HCT116 (cell line): ENCODE measurements at regions not wholly inside any gene's neighbourhood (a gene's known extent, or its start where the extent isn't known, plus 50 kb on each side); places are given as distances from the start of the nearest gene placed in this dataset.
"Not testable (repeated sequence)": the region's sequence is repeated elsewhere in the genome, so short reads cannot be mapped to it uniquely, and the experiment has no call there.

Experiments used
- ATAC-seq: fragments of 200-7000 bp; cut with Tn5 transposase; 2 replicates; pipeline ENCODE4 v1.9.1; 2020; ENCODE audit warnings: mild to moderate bottlenecking, moderate library complexity
- BruUV-seq: library from RNA; stranded (reverse); fragments of 400-500 nt; replicated peaks from 2 replicates; lab custom pipeline; 2021; lab: Mats Ljungman, UMichigan
- CTCF ChIA-PET: fragments of 300-600 bp; sonication (Branson Sonifier 250); formaldehyde crosslinking; loops from one replicate; lab custom pipeline; 2021; ENCODE audit warnings: antibody characterized with exemption; lab: Charles Lee
- POLR2A ChIA-PET: fragments of 300-600, 350-600 bp; sonication (Branson Sonifier 250); formaldehyde crosslinking; loops from one replicate; lab custom pipeline; 2021; ENCODE audit warnings: antibody characterized with exemption; lab: Charles Lee
- RAD21 ChIA-PET, 2 experiments: fragments of 300-600 bp; sonication (Branson Sonifier 250); formaldehyde crosslinking; loops; one replicate each; lab custom pipeline; 2023; ENCODE audit warnings: low total read pairs in 2 of 2; ENCODE audit not compliant: uncharacterized antibody in 2 of 2, unreplicated experiment in 2 of 2, low non-redundant PET in 1 of 2; lab: Charles Lee
- DNase-seq: peaks from one replicate; pipeline ENCODE4 v3.0.0-alpha.2; 2010; ENCODE audit warnings: low read depth, low spot score
- H2AFZ ChIP-seq: fragments of 200-600 bp; shearing (Covaris generic), sonication (generic); 2 replicates; pipeline ENCODE4 v1.6.1; 2017; ENCODE audit warnings: low read depth, mixed run types, mixed read lengths, antibody characterized with exemption, low read length; ENCODE audit not compliant: poor library complexity, severe bottlenecking
- H3K27ac ChIP-seq: 2 replicates; pipeline ENCODE4 v1.5.1; 2012; ENCODE audit warnings: low read depth, low read length
- H3K27me3 ChIP-seq: fragments of 200-600 bp; sonication (generic); 2 replicates; pipeline ENCODE4 v1.6.1; 2016; ENCODE audit warnings: mixed run types, low read length, mixed read lengths; ENCODE audit not compliant: insufficient read depth
- H3K36me3 ChIP-seq, 2 experiments: fragments of 200-500 bp in 1 of 2; fragments of 200-600 bp in 1 of 2; sonication (Bioruptor generic) in 1 of 2; sonication (generic) in 1 of 2; 2 replicates each; pipeline versions ENCODE4 v1.5.1 to v1.6.1; 2014 to 2016; ENCODE audit warnings: low read length in 2 of 2, inconsistent platforms in 1 of 2, mixed read lengths in 1 of 2, mixed run types in 1 of 2; ENCODE audit not compliant: insufficient read depth in 2 of 2, control insufficient read depth in 1 of 2
- H3K4me1 ChIP-seq, 2 experiments: fragments of 200-600 bp in 1 of 2; sonication (generic) in 1 of 2; 2 replicates each; pipeline versions ENCODE4 v1.5.1 to v1.6.1; 2012 to 2017; ENCODE audit warnings: low read length in 2 of 2, inconsistent platforms in 1 of 2, mild to moderate bottlenecking in 1 of 2, mixed read lengths in 1 of 2, mixed run types in 1 of 2, moderate library complexity in 1 of 2; ENCODE audit not compliant: insufficient read depth in 2 of 2, control insufficient read depth in 1 of 2
- H3K4me2 ChIP-seq: fragments of 200-600 bp; sonication (generic); 2 replicates; pipeline ENCODE4 v1.6.1; 2017; ENCODE audit warnings: mixed run types, low read length, mixed read lengths
- H3K4me3 ChIP-seq, 2 experiments: fragments of 200-600 bp in 1 of 2; sonication (generic) in 1 of 2; replicated peaks in 1 of 2; 2 replicates each; pipeline ENCODE4 v1.5.1; 2011 to 2016; ENCODE audit warnings: low read length in 2 of 2, control low read depth in 1 of 2, low read depth in 1 of 2, mild to moderate bottlenecking in 1 of 2, mixed read lengths in 1 of 2, mixed run types in 1 of 2
- H3K79me2 ChIP-seq: fragments of 200-600 bp; sonication (generic); 2 replicates; pipeline ENCODE4 v1.6.1; 2017; ENCODE audit warnings: mild to moderate bottlenecking, mixed run types, low read length, moderate library complexity, mixed read lengths; ENCODE audit not compliant: insufficient read depth
- H3K9ac ChIP-seq: fragments of 200-600 bp; sonication (generic); 2 replicates; pipeline ENCODE4 v1.6.1; 2016; ENCODE audit warnings: low read length, mixed read lengths
- H3K9me2 ChIP-seq: fragments of 200-600 bp; sonication (generic), shearing (Covaris generic); 2 replicates; pipeline ENCODE4 v1.6.1; 2017; ENCODE audit warnings: mixed run types, mild to moderate bottlenecking, moderate library complexity; ENCODE audit not compliant: insufficient read depth
- H3K9me3 ChIP-seq, 2 experiments: fragments of 200-500 bp in 1 of 2; fragments of 200-600 bp in 1 of 2; sonication (Bioruptor generic) in 1 of 2; sonication (generic) in 1 of 2; 2 replicates each; pipeline ENCODE4 v1.6.1; 2014 to 2017; ENCODE audit warnings: low read length in 2 of 2, mixed read lengths in 2 of 2, inconsistent platforms in 1 of 2, low read depth in 1 of 2, mild to moderate bottlenecking in 1 of 2, mixed run types in 1 of 2, moderate library complexity in 1 of 2; ENCODE audit not compliant: control insufficient read depth in 1 of 2, insufficient read depth in 1 of 2
- H4K20me1 ChIP-seq: fragments of 200-600 bp; sonication (generic), shearing (Covaris generic); 2 replicates; pipeline ENCODE4 v1.6.1; 2017; ENCODE audit warnings: mixed run types, mild to moderate bottlenecking, moderate library complexity; ENCODE audit not compliant: insufficient read depth
- intact Hi-C: fragments of 100-400 bp; cut with micrococcal nuclease; formaldehyde crosslinking; loops from 2 replicates; pipeline ENCODE4 v1.10.0; 2022

DNA sequence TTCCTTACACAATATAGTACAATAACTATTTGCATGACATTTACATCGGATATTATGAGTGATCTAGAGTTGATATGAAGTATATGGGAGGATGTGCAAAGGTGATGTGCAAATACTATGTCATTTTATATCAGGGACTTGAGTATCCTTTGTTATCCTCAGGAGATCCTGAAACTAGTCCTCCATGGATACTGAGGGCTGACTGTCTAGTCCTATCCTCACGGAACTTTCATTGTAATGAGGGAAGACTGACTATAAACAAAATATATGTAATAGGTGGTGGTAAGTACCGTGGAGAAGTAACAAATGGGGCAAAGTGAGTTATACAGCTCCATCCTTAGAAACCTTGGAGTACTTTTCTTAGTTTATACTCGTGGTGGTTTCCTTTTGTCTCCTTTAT, 1373.1 kb downstream of the CDH12 start:
- H4K20me1 ChIP-seq, CTCF ChIA-PET, H3K9me3 ChIP-seq, ATAC-seq, H3K79me2 ChIP-seq, H2AFZ ChIP-seq, POLR2A ChIA-PET, H3K9me2 ChIP-seq, intact Hi-C loops, H3K27ac ChIP-seq, H3K36me3 ChIP-seq, H3K4me3 ChIP-seq, H3K9ac ChIP-seq, BruUV-seq, DNase-seq, H3K4me2 ChIP-seq, H3K27me3 ChIP-seq, RAD21 ChIA-PET, H3K4me1 ChIP-seq: not testable (repeated sequence)

GRCh38 chr5:21473981-21474380, 1379.2 kb downstream of the CDH12 start:
- H3K4me1 ChIP-seq, H3K79me2 ChIP-seq, H4K20me1 ChIP-seq, BruUV-seq, ATAC-seq, H2AFZ ChIP-seq, H3K9me2 ChIP-seq, H3K36me3 ChIP-seq, H3K4me2 ChIP-seq, DNase-seq, POLR2A ChIA-PET, H3K27me3 ChIP-seq, H3K27ac ChIP-seq, H3K4me3 ChIP-seq, intact Hi-C loops, RAD21 ChIA-PET, CTCF ChIA-PET, H3K9ac ChIP-seq, H3K9me3 ChIP-seq: not testable (repeated sequence)

GRCh38 chr5:21473436-21473835, 1379.7 kb downstream of the CDH12 start:
- H3K9me2 ChIP-seq, H3K9me3 ChIP-seq, H3K4me3 ChIP-seq, H4K20me1 ChIP-seq, H3K9ac ChIP-seq, BruUV-seq, H2AFZ ChIP-seq, H3K79me2 ChIP-seq, H3K4me1 ChIP-seq, H3K27me3 ChIP-seq, H3K27ac ChIP-seq, H3K4me2 ChIP-seq, ATAC-seq, RAD21 ChIA-PET, CTCF ChIA-PET, H3K36me3 ChIP-seq, POLR2A ChIA-PET, DNase-seq, intact Hi-C loops: not testable (repeated sequence)

GRCh38 chr5:21471691-21472090, 1381.5 kb downstream of the CDH12 start:
- intact Hi-C loops, H3K9me2 ChIP-seq, H4K20me1 ChIP-seq, H3K9me3 ChIP-seq, DNase-seq, H3K4me3 ChIP-seq, H3K36me3 ChIP-seq, ATAC-seq, H3K27ac ChIP-seq, CTCF ChIA-PET, H3K4me1 ChIP-seq, H2AFZ ChIP-seq, H3K27me3 ChIP-seq, H3K4me2 ChIP-seq, POLR2A ChIA-PET, H3K9ac ChIP-seq, H3K79me2 ChIP-seq, RAD21 ChIA-PET, BruUV-seq: not testable (repeated sequence)
